Uterus (tissue), 2 donors: ENCODE measurements at regions not wholly inside any gene's neighbourhood (a gene's known extent, or its start where the extent isn't known, plus 50 kb on each side); places are given as distances from the start of the nearest gene placed in this dataset.

Experiments
- CTCF ChIP-seq, 4 experiments: fragments of 200-600 bp in 2 of 4; fragments of 450-650 bp in 2 of 4; sonication (generic) in 2 of 4; IDR thresholded peaks; one replicate each; pipeline ENCODE4 v1.5.1; 2016 to 2019; ENCODE audit warnings: antibody characterized with exemption in 4 of 4, mild to moderate bottlenecking in 2 of 4, moderate library complexity in 1 of 4
- POLR2A ChIP-seq, 2 donors: fragments of 450-650 bp; IDR thresholded peaks; one replicate each; pipeline ENCODE4 v1.6.1; 2016; ENCODE audit warnings: antibody characterized with exemption in 2 of 2, mild to moderate bottlenecking in 1 of 2, moderate library complexity in 1 of 2

- TF ChIP-seq POLR2A (IDR thresholded peaks at IDR 0.05) (no peak), CTCF (IDR thresholded peaks at IDR 0.05) (no peak)
Measured at GRCh38 chr5:85843535-85843934, 774.2 kb upstream of the COX7C start.
